ENCODE measurements at regions not wholly inside any gene's neighbourhood (a gene's known extent, or its start where the extent isn't known, plus 50 kb on each side); places are given as distances from the start of the nearest gene placed in this dataset.

- in situ Hi-C loops (cut with MboI) (no loop called here), intact Hi-C loops (cut with micrococcal nuclease) (no loop called here)
- FAIRE-seq (no peak), ATAC-seq (no peak), DNase-seq (ENCODE audit: extremely low read depth in 1 of 4, low spot score in 3 of 4) (no peak)
- Histone ChIP-seq H3K9me3 (replicated peaks; ENCODE audit: control insufficient read depth, insufficient read depth, low read depth, low read length) (peaks cover 3% of the 10 kb centered on the region), H3K79me2 (ENCODE audit: control insufficient read depth, insufficient read depth, low read length) (no peaks in the 10 kb centered on the region), H2AFZ (ENCODE audit: low read depth, low read length) (no peak overlapping the region), H3K4me2 (ENCODE audit: insufficient read depth, low read length) (no peak overlapping the region), H3K4me3 (no peak overlapping the region), H3K27ac (ENCODE audit: extremely low read depth, low read depth, low read length) (no peak overlapping the region), H3K27me3 (ENCODE audit: control insufficient read depth in 2 of 2, insufficient read depth in 2 of 2, low read length in 2 of 2) (peaks cover 0 to 8% of the 10 kb centered on the region in 2 experiments; a peak in 2 of 5 replicates), H3K4me1 (replicated peaks in 1 of 2; ENCODE audit: control insufficient read depth in 2 of 2, insufficient read depth in 2 of 2, low read length in 2 of 2) (no peaks in the 10 kb centered on the region), H3K36me3 (ENCODE audit: control insufficient read depth, insufficient read depth, low read length) (no peaks in the 10 kb centered on the region), H3K9me1 (ENCODE audit: control insufficient read depth, insufficient read depth, low read length) (no peaks in the 10 kb centered on the region), H4K20me1 (replicated peaks; ENCODE audit: control insufficient read depth, insufficient read depth, low read length) (no peaks in the 10 kb centered on the region), H3K9ac (ENCODE audit: insufficient read depth in 1 of 2, low read depth in 2 of 2, low read length in 2 of 2) (no peak overlapping the region)
- TF ChIP-seq SREBF1 (IDR thresholded peaks at IDR 0.05; ENCODE audit: borderline replicate concordance, low read depth, low read length) (no peak), MED1 (CRISPR knock-in tag; IDR thresholded peaks at IDR 0.05; ENCODE audit: borderline replicate concordance) (no peak), ZNF609 (CRISPR knock-in tag; IDR thresholded peaks at IDR 0.05; ENCODE audit: borderline replicate concordance) (no peak), RAD21 (CRISPR knock-in tag; conservative IDR thresholded peaks at IDR 0.05 in 1 of 2, IDR thresholded peaks at IDR 0.05 in 1 of 2) (no peak), ZC3H11A (IDR thresholded peaks at IDR 0.05; ENCODE audit: low read depth, low read length) (no peak), KDM4B (IDR thresholded peaks at IDR 0.05; ENCODE audit: borderline replicate concordance in 2 of 2, low read depth in 1 of 2) (no peak), E2F3 (CRISPR knock-in tag; IDR thresholded peaks at IDR 0.05) (no peak), NKRF (IDR thresholded peaks at IDR 0.05; ENCODE audit: borderline replicate concordance) (no peak), POLR2G (IDR thresholded peaks at IDR 0.05; ENCODE audit: low read depth, low read length) (no peak), EWSR1 (IDR thresholded peaks at IDR 0.05; ENCODE audit: borderline replicate concordance, low read depth, partially characterized antibody) (no peak), POLR2H (tag; IDR thresholded peaks at IDR 0.05; ENCODE audit: low read depth) (no peak), SUPT5H (IDR thresholded peaks at IDR 0.05) (no peak), ZBTB17 (CRISPR knock-in tag; IDR thresholded peaks at IDR 0.05) (no peak), CBX5 (IDR thresholded peaks at IDR 0.05; ENCODE audit: borderline replicate concordance, low read depth) (no peak)
- ChIA-PET POLR2A (no interaction called here), CTCF (ENCODE audit: low intra/inter-chr PET ratio) (no interaction called here)
- no TSS peak for BruUV-seq (replicated peaks)
- WGBS (ENCODE audit: insufficient coverage, low coverage, missing lambda C conversion rate) = 0% methylated on average over 5 of the region's 5 CpGs
These were observed 137.8 kb upstream of the MSX1 start for GRCh38 chr4:4721636-4722035.

All from K562 (cell line).